Prostate gland (tissue), 2 donors: ENCODE measurements at regions not wholly inside any gene's neighbourhood (a gene's known extent, or its start where the extent isn't known, plus 50 kb on each side); places are given as distances from the start of the nearest gene placed in this dataset.

ENCODE experiments used
- CTCF ChIP-seq, 4 experiments: fragments of 200-600 bp in 2 of 4; fragments of 450-650 bp in 2 of 4; sonication (generic) in 2 of 4; IDR thresholded peaks; 1 replicate in 3 of 4; 2 replicates in 1 of 4; pipeline ENCODE4 v1.5.1; 2016 to 2019; ENCODE audit warnings: antibody characterized with exemption in 4 of 4, mild to moderate bottlenecking in 2 of 4, moderate library complexity in 2 of 4
- POLR2A ChIP-seq: fragments of 450-650 bp; IDR thresholded peaks from one replicate; pipeline ENCODE4 v1.6.1; 2016; ENCODE audit warnings: antibody characterized with exemption, mild to moderate bottlenecking
- POLR2AphosphoS5 ChIP-seq: sonication (generic); formaldehyde crosslinking; IDR thresholded peaks from one replicate; pipeline ENCODE4 v1.6.1; 2017; ENCODE audit warnings: antibody characterized with exemption

- TF ChIP-seq CTCF (IDR thresholded peaks at IDR 0.05) (no peak), POLR2A (no peak), POLR2AphosphoS5 (no peak)
These were observed 230.9 kb downstream of the CHRM3 start for GRCh38 chr1:239617259-239617658.
